A549 (cell line): ENCODE measurements at regions not wholly inside any gene's neighbourhood (a gene's known extent, or its start where the extent isn't known, plus 50 kb on each side); places are given as distances from the start of the nearest gene placed in this dataset.

Experiments used
- ATAC-seq, 2 experiments: fragments of 200-7000 bp in 1 of 2; fragments of >200 bp in 1 of 2; cut with Nextera tagmentation in 1 of 2; cut with Tn5 transposase in 1 of 2; 3 replicates each; pipeline versions ENCODE4 v1.8.0 to v1.9.1; 2018 to 2020; ENCODE audit warnings: mild to moderate bottlenecking in 1 of 2, moderate library complexity in 1 of 2
- CTCF ChIA-PET: fragments of 300-600 bp; sonication (Branson Sonifier 250); formaldehyde crosslinking; extraction: SDS; loops from one replicate; lab custom pipeline; 2021; ENCODE audit warnings: antibody characterized with exemption, inconsistent platforms; lab: Yijun Ruan, JAX
- POLR2A ChIA-PET: fragments of 350-600 bp; formaldehyde crosslinking; extraction: SDS; loops from one replicate; lab custom pipeline; 2021; ENCODE audit warnings: antibody characterized with exemption, inconsistent platforms; lab: Yijun Ruan, JAX
- DNase-seq, 2 experiments: peaks; one replicate each; pipeline versions ENCODE4 v3.0.0 to v3.0.0-alpha.2; 2011 to 2016; ENCODE audit warnings: low read depth in 1 of 2, low spot score in 1 of 2
- FAIRE-seq: peaks from 2 replicates; lab custom pipeline; 2011; peaks lifted over from hg19 to GRCh38; lab: Jason Lieb, UNC
- H3K27ac ChIP-seq, 2 experiments: fragments of >200 bp; sonication (Bioruptor Twin); formaldehyde crosslinking; 3 replicates each; pipeline ENCODE4 v1.5.1; 2016 to 2017
- H3K4me1 ChIP-seq: fragments of >200 bp; sonication (Bioruptor Twin); formaldehyde crosslinking; 3 replicates; pipeline ENCODE4 v1.6.1; 2016
- H3K4me2 ChIP-seq: fragments of >200 bp; sonication (Bioruptor Twin); formaldehyde crosslinking; 3 replicates; pipeline ENCODE4 v1.6.1; 2016
- H3K4me3 ChIP-seq: fragments of >200 bp; sonication (Bioruptor Twin); formaldehyde crosslinking; 3 replicates; pipeline ENCODE4 v1.5.1; 2016
- H3K9me3 ChIP-seq: fragments of >200 bp; sonication (Bioruptor Twin); formaldehyde crosslinking; 3 replicates; pipeline ENCODE4 v1.6.1; 2016
- BCL3 ChIP-seq: fragments of >200 bp; sonication (Bioruptor Twin); formaldehyde crosslinking; IDR thresholded peaks from 3 replicates; pipeline ENCODE4 v1.6.1; 2016
- BHLHE40 ChIP-seq: IDR thresholded peaks from 2 replicates; pipeline ENCODE4 v1.6.1; 2012; ENCODE audit warnings: low read depth, low read length, inconsistent platforms
- CBX8 ChIP-seq: fragments of 200-600 bp; sonication (generic); IDR thresholded peaks from 2 replicates; pipeline ENCODE4 v1.6.1; 2016
- CHD4 ChIP-seq: fragments of 200-600 bp; sonication (generic); IDR thresholded peaks from 2 replicates; pipeline ENCODE4 v1.6.1; 2016; ENCODE audit warnings: antibody characterized with exemption, mild to moderate bottlenecking, borderline replicate concordance
- CTCF ChIP-seq: fragments of >200 bp; sonication (Bioruptor Twin); formaldehyde crosslinking; IDR thresholded peaks from 3 replicates; pipeline ENCODE4 v1.5.1; 2016
- EHF ChIP-seq: fragments of 250-450 bp; sonication (Bioruptor Pico); IDR thresholded peaks from 2 replicates; pipeline ENCODE4 v1.5.0; 2020; ENCODE audit warnings: mild to moderate bottlenecking
- EHMT2 ChIP-seq: fragments of 200-600 bp; sonication (generic); IDR thresholded peaks from 2 replicates; pipeline ENCODE4 v1.6.1; 2016; ENCODE audit warnings: antibody characterized with exemption, low read depth, mild to moderate bottlenecking, moderate library complexity
- EP300 ChIP-seq, 2 experiments: fragments of >200 bp; sonication (Bioruptor Twin); formaldehyde crosslinking; IDR thresholded peaks; 2 replicates in 1 of 2; 3 replicates in 1 of 2; pipeline ENCODE4 v1.6.1; 2016 to 2017
- FOSB ChIP-seq: fragments of 250-450 bp; sonication (Bioruptor Pico); IDR thresholded peaks from 2 replicates; pipeline ENCODE4 v1.5.0; 2020; ENCODE audit warnings: mild to moderate bottlenecking, moderate library complexity
- FOSL2 ChIP-seq, 2 experiments: fragments of 450-650 bp in 1 of 2; fragments of >200 bp in 1 of 2; sonication (Bioruptor Twin) in 1 of 2; formaldehyde crosslinking; IDR thresholded peaks; 2 replicates each; pipeline versions ENCODE4 v1.5.0 to v1.6.1; 2016 to 2020; ENCODE audit warnings: mild to moderate bottlenecking in 1 of 2, moderate library complexity in 1 of 2
- GATA3 ChIP-seq: IDR thresholded peaks from 2 replicates; pipeline ENCODE4 v1.6.1; 2012; ENCODE audit warnings: borderline replicate concordance
- HOXB5 ChIP-seq: fragments of 250-450 bp; sonication (Bioruptor Pico); IDR thresholded peaks from 2 replicates; pipeline ENCODE4 v1.5.0; 2020; ENCODE audit warnings: mild to moderate bottlenecking, moderate library complexity
- JUN ChIP-seq, 2 experiments: fragments of >200 bp; sonication (Bioruptor Twin); formaldehyde crosslinking; IDR thresholded peaks; 2 replicates in 1 of 2; 3 replicates in 1 of 2; pipeline ENCODE4 v1.6.1; 2016 to 2017
- JUNB ChIP-seq: fragments of >200 bp; sonication (Bioruptor Twin); formaldehyde crosslinking; IDR thresholded peaks from 2 replicates; pipeline ENCODE4 v1.6.1; 2016
- KDM5A ChIP-seq: fragments of 200-600 bp; sonication (generic); IDR thresholded peaks from 2 replicates; pipeline ENCODE4 v1.6.1; 2016; ENCODE audit warnings: antibody characterized with exemption, mild to moderate bottlenecking
- MAZ ChIP-seq: fragments of 150-350 bp; IDR thresholded peaks from 2 replicates; pipeline ENCODE4 v1.6.1; 2014; ENCODE audit warnings: antibody characterized with exemption, low read depth, low read length, borderline replicate concordance
- MYC ChIP-seq: IDR thresholded peaks from 2 replicates; pipeline ENCODE4 v1.6.1; 2012; ENCODE audit warnings: mild to moderate bottlenecking, inconsistent platforms, low read length, improper control_type of control experiment, borderline replicate concordance
- NFE2L2 ChIP-seq: fragments of 150-350 bp; conservative IDR thresholded peaks from 2 replicates; pipeline ENCODE4 v1.6.1; 2014; ENCODE audit warnings: low read length
- NR3C1 ChIP-seq: fragments of >200 bp; sonication (Bioruptor Twin); formaldehyde crosslinking; IDR thresholded peaks from 3 replicates; pipeline ENCODE4 v1.6.1; 2017
- POLR2AphosphoS2 ChIP-seq: conservative IDR thresholded peaks from 2 replicates; pipeline ENCODE4 v1.6.1; 2012; ENCODE audit warnings: low read length, improper control_type of control experiment, inconsistent platforms
- RAD21 ChIP-seq, 2 experiments: fragments of >200 bp in 1 of 2; sonication (Bioruptor Twin) in 1 of 2; formaldehyde crosslinking in 1 of 2; IDR thresholded peaks in 1 of 2; conservative IDR thresholded peaks in 1 of 2; 2 replicates in 1 of 2; 3 replicates in 1 of 2; pipeline ENCODE4 v1.6.1; 2012 to 2018; ENCODE audit warnings: inconsistent platforms in 1 of 2
- RCOR1 ChIP-seq: fragments of 150-350 bp; IDR thresholded peaks from 2 replicates; pipeline ENCODE4 v1.6.1; 2014; ENCODE audit warnings: antibody characterized with exemption, low read length, low read depth
- REST ChIP-seq: fragments of 200-600 bp; sonication (generic); IDR thresholded peaks from 2 replicates; pipeline ENCODE4 v1.6.1; 2016; ENCODE audit warnings: antibody characterized with exemption, mild to moderate bottlenecking, moderate library complexity
- RFX5 ChIP-seq: fragments of 450-650 bp; IDR thresholded peaks from 2 replicates; pipeline ENCODE4 v1.7.1; 2014; ENCODE audit warnings: antibody characterized with exemption, mild to moderate bottlenecking, moderate library complexity
- TP53 ChIP-seq: fragments of 250-450 bp; sonication (Bioruptor Pico); IDR thresholded peaks from 2 replicates; pipeline ENCODE4 v1.5.0; 2021; ENCODE audit warnings: mild to moderate bottlenecking, moderate library complexity
- ZC3H11A ChIP-seq: fragments of 450-650 bp; IDR thresholded peaks from 2 replicates; pipeline ENCODE4 v1.6.1; 2014; ENCODE audit warnings: antibody characterized with exemption, mild to moderate bottlenecking
- WGBS: methylation state at CpG from one replicate; pipeline ENCODE4 v1.1.6; 2017; ENCODE audit errors: missing lambda C conversion rate; 5-methylcytosine and 5-hydroxymethylcytosine counted together
- TF ChIP-seq, protein P1 (sequence below): IDR thresholded peaks from 2 replicates; pipeline ENCODE4 v1.6.1; 2012

GRCh38 chr9:65432722-65433323 is 147.8 kb upstream of the FOXD4L5 start:
- POLR2A ChIA-PET: no interaction called here
- ATAC-seq: no peak
- no peak for DNase-seq
- FAIRE-seq: no peak
- Histone ChIP-seq H3K9me3 (no peaks in the 10 kb centered on the region; the same call in 2 of the 3 replicates), H3K27ac (no peak overlapping the region), H3K4me1 (no peaks in the 10 kb centered on the region)
- 36% methylated on average over 6 of the region's 6 CpGs for WGBS
- TF ChIP-seq NFE2L2: no peak
- TF ChIP-seq, all 56 proteins: peak for 0
- Histone ChIP-seq H3K4me3 (no peak overlapping the region), H3K4me2 (no peak overlapping the region)
- CTCF ChIA-PET: no interaction called here

DNA sequence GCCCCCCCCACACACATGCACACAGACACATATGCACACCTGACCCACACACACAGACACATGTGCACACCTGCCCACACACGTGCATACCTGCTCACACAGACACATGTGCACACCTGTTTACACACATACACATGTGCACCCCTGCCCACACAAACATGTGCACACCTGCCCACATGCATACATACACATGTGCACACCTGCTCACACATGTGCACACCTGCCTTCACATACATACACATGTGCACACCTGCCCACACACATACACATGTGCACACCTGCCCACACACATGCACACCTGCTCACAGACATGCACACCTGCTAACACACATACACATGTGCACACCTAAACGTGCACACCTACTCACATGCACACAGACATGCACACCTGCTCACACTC is 147.0 kb upstream of the FOXD4L5 start:
- CTCF ChIA-PET: no interaction called here
- H3K4me3 ChIP-seq: no peak overlapping the region
- POLR2A ChIA-PET: no interaction called here
- no peaks in the 10 kb centered on the region for H3K4me1 ChIP-seq
- 0% methylated on average over 2 of the region's 2 CpGs for WGBS
- H3K27ac ChIP-seq: no peak overlapping the region
- no peaks in the 10 kb centered on the region; the same call in 2 of the 3 replicates for H3K9me3 ChIP-seq
- ATAC-seq (no peak), DNase-seq (no peak), FAIRE-seq (no peak)
- no peak overlapping the region for H3K4me2 ChIP-seq
- TF ChIP-seq BCL3 (no peak), EP300 (IDR thresholded peaks at IDR 0.05) (no peak), RFX5 (no peak), BHLHE40 (no peak), CHD4 (no peak), REST (no peak), RCOR1 (no peak), FOSB (no peak), KDM5A (no peak), HOXB5 (no peak), TP53 (CRISPR knock-in tag) (no peak), CTCF (no peak), JUNB (no peak), MYC (no peak), EHMT2 (no peak), POLR2AphosphoS2 (no peak), NFE2L2 (no peak)

DNA sequence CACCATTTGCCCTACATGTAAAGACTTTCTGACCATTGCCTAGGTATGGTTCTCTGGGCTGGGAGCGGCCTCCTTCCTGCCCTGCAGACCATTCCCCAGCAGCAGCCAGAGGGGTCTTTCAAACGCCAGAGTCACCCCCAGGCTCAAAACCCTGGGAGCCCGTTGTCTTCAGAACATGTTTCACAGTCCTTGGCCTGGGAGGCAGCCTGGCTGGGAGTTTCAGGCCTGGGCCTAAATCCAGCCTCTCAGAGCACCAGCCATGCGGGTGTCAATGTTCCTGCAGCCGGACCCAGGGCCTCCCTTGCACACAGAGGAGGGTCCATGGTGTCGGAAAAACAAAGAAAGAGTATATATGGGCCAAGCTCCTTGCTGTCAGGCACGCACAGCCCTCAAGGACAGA is 145.2 kb upstream of the FOXD4L5 start:
- ChIA-PET POLR2A (no interaction called here), CTCF (no interaction called here)
- no peak overlapping the region for H3K4me2 ChIP-seq
- ATAC-seq (no peak), FAIRE-seq (no peak), DNase-seq (no peak)
- WGBS: 17% methylated on average over 4 of the region's 7 CpGs
- H3K27ac ChIP-seq: no peak overlapping the region
- H3K4me3 ChIP-seq: no peak overlapping the region
- no peaks in the 10 kb centered on the region; the same call in 2 of the 3 replicates for H3K9me3 ChIP-seq
- no peaks in the 10 kb centered on the region for H3K4me1 ChIP-seq
- TF ChIP-seq GATA3 (no peak), EHF (no peak), RCOR1 (no peak), NR3C1 (no peak), MAZ (no peak), EP300 (IDR thresholded peaks at IDR 0.05) (no peak), RAD21 (conservative IDR thresholded peaks at IDR 0.05 in 1 of 2, IDR thresholded peaks at IDR 0.05 in 1 of 2) (no peak), FOSL2 (IDR thresholded peaks at IDR 0.05) (no peak), FOSL2 (CRISPR knock-in tag; IDR thresholded peaks at IDR 0.05) (no peak), CBX8 (no peak), JUN (IDR thresholded peaks at IDR 0.05) (no peak), ZC3H11A (no peak)
- TF ChIP-seq, protein P1, sequence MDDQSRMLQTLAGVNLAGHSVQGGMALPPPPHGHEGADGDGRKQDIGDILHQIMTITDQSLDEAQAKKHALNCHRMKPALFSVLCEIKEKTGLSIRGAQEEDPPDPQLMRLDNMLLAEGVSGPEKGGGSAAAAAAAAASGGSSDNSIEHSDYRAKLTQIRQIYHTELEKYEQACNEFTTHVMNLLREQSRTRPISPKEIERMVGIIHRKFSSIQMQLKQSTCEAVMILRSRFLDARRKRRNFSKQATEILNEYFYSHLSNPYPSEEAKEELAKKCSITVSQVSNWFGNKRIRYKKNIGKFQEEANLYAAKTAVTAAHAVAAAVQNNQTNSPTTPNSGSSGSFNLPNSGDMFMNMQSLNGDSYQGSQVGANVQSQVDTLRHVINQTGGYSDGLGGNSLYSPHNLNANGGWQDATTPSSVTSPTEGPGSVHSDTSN: no peak
